Fibroblast of lung (primary cell): ENCODE measurements at regions not wholly inside any gene's neighbourhood (a gene's known extent, or its start where the extent isn't known, plus 50 kb on each side); places are given as distances from the start of the nearest gene placed in this dataset.
"Not testable (repeated sequence)": the region's sequence is repeated elsewhere in the genome, so short reads cannot be mapped to it uniquely, and the experiment has no call there.

Experiments used
- EZH2 ChIP-seq: IDR thresholded peaks from 2 replicates; pipeline ENCODE4 v1.5.1; 2012; ENCODE audit warnings: low read length, control low read depth, mild to moderate bottlenecking; ENCODE audit errors: missing control alignments
- TF ChIP-seq, protein P1 (sequence below), 2 donors: IDR thresholded peaks in 1 of 2; conservative IDR thresholded peaks in 1 of 2; 1 replicate in 1 of 2; 2 replicates in 1 of 2; pipeline ENCODE4 v1.5.1; 2011 to 2012; ENCODE audit warnings: low read length in 2 of 2, control low read depth in 1 of 2, inconsistent platforms in 1 of 2, low read depth in 1 of 2, mild to moderate bottlenecking in 1 of 2

DNA sequence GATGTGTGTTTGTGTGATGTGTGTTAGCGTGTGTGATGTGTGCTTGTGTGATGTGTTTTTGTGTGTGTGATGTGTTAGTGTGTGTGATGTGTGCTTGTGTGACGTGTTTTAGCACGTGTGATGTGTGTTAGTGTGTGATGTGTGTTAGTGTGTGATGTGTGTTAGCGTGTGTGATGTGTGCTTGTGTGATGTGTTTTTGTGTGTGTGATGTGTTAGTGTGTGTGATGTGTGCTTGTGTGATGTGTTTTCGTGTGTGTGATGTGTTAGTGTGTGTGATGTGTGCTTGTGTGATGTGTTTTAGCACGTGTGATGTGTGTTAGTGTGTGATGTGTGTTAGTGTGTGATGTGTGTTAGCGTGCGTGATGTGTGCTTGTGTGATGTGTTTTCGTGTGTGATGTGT is 69.0 kb upstream of the CFAP46 start:
- TF ChIP-seq, protein P1, sequence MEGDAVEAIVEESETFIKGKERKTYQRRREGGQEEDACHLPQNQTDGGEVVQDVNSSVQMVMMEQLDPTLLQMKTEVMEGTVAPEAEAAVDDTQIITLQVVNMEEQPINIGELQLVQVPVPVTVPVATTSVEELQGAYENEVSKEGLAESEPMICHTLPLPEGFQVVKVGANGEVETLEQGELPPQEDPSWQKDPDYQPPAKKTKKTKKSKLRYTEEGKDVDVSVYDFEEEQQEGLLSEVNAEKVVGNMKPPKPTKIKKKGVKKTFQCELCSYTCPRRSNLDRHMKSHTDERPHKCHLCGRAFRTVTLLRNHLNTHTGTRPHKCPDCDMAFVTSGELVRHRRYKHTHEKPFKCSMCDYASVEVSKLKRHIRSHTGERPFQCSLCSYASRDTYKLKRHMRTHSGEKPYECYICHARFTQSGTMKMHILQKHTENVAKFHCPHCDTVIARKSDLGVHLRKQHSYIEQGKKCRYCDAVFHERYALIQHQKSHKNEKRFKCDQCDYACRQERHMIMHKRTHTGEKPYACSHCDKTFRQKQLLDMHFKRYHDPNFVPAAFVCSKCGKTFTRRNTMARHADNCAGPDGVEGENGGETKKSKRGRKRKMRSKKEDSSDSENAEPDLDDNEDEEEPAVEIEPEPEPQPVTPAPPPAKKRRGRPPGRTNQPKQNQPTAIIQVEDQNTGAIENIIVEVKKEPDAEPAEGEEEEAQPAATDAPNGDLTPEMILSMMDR (conservative IDR thresholded peaks at IDR 0.05 in 1 of 2, IDR thresholded peaks at IDR 0.05 in 1 of 2; ENCODE audit: low read depth in 1 of 2, low read length in 2 of 2), result not testable (repeated sequence)
- TF ChIP-seq EZH2, result not testable (repeated sequence)
